ENCODE measurements at regions not wholly inside any gene's neighbourhood (a gene's known extent, or its start where the extent isn't known, plus 50 kb on each side); places are given as distances from the start of the nearest gene placed in this dataset.

GRCh38 chr9:103755986-103756385 lies 338.1 kb upstream of the SMC2 start:
- TF ChIP-seq, protein P1, sequence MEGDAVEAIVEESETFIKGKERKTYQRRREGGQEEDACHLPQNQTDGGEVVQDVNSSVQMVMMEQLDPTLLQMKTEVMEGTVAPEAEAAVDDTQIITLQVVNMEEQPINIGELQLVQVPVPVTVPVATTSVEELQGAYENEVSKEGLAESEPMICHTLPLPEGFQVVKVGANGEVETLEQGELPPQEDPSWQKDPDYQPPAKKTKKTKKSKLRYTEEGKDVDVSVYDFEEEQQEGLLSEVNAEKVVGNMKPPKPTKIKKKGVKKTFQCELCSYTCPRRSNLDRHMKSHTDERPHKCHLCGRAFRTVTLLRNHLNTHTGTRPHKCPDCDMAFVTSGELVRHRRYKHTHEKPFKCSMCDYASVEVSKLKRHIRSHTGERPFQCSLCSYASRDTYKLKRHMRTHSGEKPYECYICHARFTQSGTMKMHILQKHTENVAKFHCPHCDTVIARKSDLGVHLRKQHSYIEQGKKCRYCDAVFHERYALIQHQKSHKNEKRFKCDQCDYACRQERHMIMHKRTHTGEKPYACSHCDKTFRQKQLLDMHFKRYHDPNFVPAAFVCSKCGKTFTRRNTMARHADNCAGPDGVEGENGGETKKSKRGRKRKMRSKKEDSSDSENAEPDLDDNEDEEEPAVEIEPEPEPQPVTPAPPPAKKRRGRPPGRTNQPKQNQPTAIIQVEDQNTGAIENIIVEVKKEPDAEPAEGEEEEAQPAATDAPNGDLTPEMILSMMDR (IDR thresholded peaks at IDR 0.05; ENCODE audit: insufficient read depth, low read depth, low read length, missing control alignments) = no peak
- DNase-seq (ENCODE audit: low read depth) = no peak
- no peak overlapping the region for H3K4me3 ChIP-seq (ENCODE audit: low read length)

GRCh38 chr9:103757062-103757461 lies 337.0 kb upstream of the SMC2 start:
- no peak overlapping the region for H3K4me3 ChIP-seq (ENCODE audit: low read length)
- TF ChIP-seq, protein P1 (IDR thresholded peaks at IDR 0.05; ENCODE audit: insufficient read depth, low read depth, low read length, missing control alignments) = no peak
- DNase-seq (ENCODE audit: low read depth) = peak; percentile 7

- no peak overlapping the region for H3K4me3 ChIP-seq (ENCODE audit: low read length)
- no peak for DNase-seq (ENCODE audit: low read depth)
- TF ChIP-seq, protein P1 (IDR thresholded peaks at IDR 0.05; ENCODE audit: insufficient read depth, low read depth, low read length, missing control alignments) = no peak
Measured at GRCh38 chr9:103761466-103761865, 332.6 kb upstream of the SMC2 start.

GRCh38 chr9:103789686-103790085 lies 304.4 kb upstream of the SMC2 start:
- H3K4me3 ChIP-seq (ENCODE audit: low read length) = no peak overlapping the region
- TF ChIP-seq, protein P1 (IDR thresholded peaks at IDR 0.05; ENCODE audit: insufficient read depth, low read depth, low read length, missing control alignments) = peak; percentile 66
- peak; percentile 51 for DNase-seq (ENCODE audit: low read depth)

GRCh38 chr9:103798620-103799019 lies 295.5 kb upstream of the SMC2 start:
- no peak overlapping the region for H3K4me3 ChIP-seq (ENCODE audit: low read length)
- peak; percentile 88 for DNase-seq (ENCODE audit: low read depth)
- TF ChIP-seq, protein P1 (IDR thresholded peaks at IDR 0.05; ENCODE audit: insufficient read depth, low read depth, low read length, missing control alignments) = no peak

DNA sequence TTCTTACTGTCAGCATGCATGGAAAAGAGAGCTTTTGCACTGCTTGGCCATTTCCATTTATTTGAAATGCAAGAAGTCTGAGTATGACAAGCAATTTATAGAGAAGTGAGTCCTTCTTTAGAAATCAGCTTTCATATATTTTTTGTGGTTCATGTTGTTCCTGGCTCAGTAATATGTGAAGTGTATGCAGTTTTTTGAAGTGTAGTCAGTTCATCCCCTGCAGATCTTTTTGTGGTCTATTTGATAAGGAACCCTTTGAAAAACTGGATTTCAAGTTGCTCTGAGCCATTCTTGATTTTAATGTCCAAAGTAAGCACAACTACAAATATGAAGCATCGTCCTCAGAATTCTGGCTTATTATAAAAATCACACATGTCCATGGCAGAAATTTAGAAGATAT lies 294.1 kb upstream of the SMC2 start:
- TF ChIP-seq, protein P1 (IDR thresholded peaks at IDR 0.05; ENCODE audit: insufficient read depth, low read depth, low read length, missing control alignments) = no peak
- DNase-seq (ENCODE audit: low read depth) = no peak
- H3K4me3 ChIP-seq (ENCODE audit: low read length) = no peak overlapping the region

- no peak overlapping the region for H3K4me3 ChIP-seq (ENCODE audit: low read length)
- no peak for DNase-seq (ENCODE audit: low read depth)
- TF ChIP-seq, protein P1 (IDR thresholded peaks at IDR 0.05; ENCODE audit: insufficient read depth, low read depth, low read length, missing control alignments) = no peak
Measured at GRCh38 chr9:103802068-103802467, 292.0 kb upstream of the SMC2 start.
